ENCODE measurements at regions not wholly inside any gene's neighbourhood (a gene's known extent, or its start where the extent isn't known, plus 50 kb on each side); places are given as distances from the start of the nearest gene placed in this dataset.
A peak's percentile ranks its signal among the peaks of the same experiment; 100 is the strongest.

DNA sequence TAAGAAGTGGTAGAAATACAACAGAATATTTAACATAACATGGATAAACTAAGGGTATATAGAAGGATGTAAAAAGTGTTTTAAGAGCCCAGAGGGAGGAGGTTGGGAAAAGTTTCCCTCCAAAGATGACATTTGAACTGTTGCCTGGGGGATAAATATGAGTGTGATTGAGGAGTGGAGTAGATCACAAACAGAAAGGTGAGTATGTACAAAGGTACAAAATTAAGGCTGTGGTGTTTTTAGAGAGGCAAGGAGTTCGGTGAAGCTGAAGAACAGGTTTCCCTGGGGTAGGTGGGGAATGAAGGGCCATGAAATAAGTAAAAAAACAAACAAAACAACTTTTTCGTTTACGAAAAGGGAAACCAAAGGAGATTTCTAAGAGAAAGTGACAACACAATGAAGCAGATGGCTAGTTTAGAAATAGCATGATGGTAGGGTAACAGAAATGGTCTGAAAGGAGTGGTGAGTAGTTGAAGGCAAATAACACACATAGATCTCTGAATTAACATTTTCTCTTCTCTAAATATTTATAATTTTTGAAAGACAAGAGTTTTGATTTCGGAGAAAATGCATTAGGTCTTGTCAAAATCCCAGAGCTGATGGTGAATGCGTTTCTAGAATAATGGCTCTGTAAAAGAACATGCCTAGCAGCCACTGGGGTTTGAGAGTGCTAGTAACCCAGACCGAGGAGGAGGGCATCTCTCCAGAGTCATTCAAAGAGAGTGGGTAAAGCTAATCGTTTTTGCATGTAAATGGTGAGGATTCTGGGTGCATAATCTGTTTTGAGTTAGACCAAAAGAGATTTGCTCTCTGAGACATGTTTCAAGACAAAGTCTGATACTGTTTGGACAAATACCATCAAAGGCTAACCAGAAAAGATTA, 240.4 kb upstream of the DCN start:
- DNase-seq: no peak

DNA sequence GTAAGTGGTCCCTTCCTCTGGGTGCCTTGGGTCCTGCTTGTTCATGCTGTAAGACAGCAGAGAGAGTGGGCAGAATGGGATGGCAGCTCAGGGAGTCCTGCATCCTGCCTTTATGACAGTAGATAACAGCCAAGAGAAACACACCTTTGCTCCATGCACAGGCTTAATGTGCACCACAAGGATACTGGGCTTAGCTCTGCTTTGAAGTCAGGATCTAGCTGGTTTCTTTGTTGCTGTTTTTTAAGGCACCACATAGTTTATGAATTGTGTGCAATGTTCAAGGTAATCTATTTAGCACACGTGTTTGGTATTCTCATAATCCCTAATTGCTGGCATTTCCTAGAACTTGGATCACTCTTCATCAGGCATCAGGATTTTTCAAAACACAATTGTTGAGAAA, 239.5 kb upstream of the DCN start:
- no peak for DNase-seq

DNA sequence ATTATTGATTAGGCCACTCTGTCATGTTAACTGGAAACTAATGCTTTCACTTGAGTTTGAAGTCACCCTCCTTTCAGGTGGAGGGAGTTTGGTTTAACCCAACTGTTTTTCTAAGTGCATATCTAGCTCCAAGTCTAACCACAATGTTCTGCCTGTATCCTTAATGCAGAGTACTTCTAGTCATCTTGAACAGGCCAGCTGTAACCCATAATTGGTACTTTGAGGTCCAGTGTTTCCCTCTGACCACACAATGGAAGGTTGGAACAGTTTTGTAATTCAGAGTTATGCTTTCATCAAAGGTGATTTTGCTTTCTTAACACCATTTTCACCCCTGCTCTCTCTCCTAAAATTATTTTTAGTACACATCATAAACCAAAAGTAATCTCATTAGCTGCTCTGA, 237.2 kb upstream of the DCN start:
- DNase-seq: no peak

DNA sequence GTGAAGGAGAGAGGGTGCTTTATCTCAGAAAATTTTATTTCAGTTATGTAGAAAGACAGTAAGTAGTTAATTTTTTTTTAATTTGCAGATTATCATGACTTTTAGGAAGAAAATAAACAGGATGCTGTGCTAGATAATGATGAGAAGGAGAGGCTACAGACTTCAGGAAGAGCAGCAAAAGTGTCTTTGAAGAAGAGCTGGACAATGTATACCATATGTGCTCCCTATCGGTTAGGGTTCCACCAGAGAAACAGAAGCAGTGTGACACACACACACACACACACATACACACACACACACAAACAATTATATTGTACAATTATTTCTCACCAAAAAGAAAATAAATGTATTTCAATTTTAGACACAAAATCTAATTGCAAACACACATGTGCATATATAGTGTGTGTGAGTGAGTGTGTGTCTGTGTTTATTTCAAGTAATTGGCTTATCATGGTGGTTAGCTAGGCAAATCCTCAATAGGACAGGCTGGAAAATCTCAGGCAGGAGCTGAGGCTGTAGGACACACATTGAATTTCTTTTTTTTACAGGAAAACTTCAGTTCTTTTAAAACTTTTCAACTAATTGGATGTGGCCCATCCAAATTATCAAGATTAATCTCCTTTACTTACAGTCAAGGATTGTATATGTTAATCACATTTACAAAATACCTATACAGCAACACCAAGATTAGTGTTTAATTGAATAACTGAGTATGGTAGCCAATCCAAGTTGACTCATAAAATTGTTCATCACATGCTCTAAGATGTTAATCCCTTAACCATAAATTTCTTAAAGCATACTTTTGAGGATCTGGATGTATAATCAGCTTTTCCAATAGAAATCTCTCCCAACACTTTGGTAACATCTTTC, 235.8 kb upstream of the DCN start:
- no peak for DNase-seq

DNA sequence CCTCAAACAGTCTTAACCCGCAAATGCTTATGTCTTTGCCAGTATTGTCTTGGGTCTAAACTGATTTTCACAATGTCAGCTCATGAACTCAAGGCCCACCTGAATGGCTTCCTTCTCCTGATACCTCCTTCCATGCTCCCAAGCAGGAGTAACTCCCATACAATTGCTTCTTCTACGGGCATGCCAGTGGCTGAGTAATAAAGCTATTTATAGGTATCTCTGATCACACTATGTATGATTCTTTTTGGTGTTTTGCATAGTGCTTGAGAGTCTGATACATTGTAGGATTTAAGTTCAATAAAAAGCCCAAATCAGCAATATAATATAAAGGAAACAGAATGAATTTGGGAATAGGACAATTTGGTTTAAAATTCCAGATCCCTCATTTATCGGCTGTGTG, 235.0 kb upstream of the DCN start:
- DNase-seq: no peak

DNA sequence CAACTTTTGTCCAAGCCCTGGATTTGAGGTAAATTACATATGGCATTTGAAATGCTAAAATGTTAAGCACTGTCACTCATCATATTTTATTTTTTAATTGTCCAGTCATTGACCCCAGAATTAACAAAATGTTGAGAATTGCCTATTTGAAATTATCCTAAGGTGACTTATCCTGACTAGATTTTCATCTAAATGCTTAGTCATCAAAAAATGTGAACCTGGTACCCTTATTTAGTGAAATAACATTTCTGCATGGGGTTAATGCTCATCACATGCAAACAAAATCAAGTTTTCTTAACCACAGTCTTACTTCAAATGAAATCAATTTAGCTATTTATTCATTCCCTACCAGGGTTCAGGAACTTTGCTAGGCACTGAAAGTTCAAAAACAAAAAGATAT, 232.0 kb upstream of the DCN start:
- DNase-seq: no peak

DNA sequence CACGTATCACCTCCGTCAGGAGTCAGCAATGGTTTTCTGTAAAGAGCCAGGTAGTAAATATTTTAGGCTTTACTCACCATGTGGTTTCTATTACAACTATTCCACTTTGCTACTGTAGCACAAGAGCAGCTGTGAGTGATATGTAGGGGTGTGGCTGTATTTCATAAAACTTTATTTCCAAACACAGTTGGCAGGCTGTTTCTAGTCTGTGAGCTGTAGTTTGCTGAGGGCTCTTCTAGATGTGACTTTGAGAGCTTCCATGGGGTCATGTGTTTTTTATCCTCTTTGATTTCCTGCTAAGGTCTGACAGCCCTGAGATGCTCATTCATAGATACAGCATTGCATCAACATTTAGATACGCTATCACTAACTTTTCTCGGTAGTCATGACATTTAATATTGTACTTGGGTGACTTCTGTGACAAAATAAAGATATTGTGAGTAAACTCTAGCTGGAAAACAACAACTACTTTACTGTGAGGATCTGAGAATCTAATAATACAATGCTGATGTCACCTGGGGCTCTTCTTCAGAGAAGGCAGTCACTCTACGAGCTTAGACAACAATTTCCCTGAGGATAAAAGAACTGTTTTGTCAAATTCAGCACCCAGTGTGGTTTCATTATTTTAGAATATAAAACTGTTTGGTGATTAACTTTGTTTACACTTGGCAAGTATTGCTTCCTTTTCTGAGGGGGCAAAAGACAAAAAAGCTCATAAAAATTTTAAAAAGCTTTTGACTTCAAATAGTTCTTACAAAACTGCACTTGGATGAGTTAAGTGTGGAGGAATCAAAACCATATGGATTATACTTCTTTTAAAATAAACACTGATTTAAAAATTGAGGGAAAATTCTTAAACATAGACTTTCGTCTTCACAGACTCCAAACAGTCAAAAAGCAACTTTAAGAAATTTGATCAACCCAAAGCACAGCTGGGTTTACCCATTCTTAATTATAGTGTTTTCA, 231.2 kb upstream of the DCN start:
- no peak for DNase-seq

DNA sequence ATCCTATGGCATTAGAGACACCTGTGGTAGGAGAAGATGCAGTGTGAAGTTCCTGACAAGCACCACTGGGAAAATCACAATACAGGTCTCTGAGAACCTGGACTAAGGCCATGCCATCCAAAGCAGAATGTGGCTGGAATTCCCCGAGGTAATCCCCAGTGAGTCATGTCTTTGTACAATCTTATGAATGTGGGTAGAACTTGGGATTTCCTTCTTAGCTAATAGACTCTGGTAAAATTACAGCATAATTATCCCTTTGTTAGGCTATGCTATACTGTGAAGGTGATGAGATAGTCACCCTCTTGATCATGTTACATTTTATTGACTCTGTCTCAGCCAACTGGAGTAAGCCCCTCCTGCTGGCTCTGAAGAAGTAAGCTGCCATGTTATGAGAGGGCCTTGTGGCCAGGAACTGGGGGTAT, 224.3 kb upstream of the DCN start:
- DNase-seq: peak; percentile 16

DNA sequence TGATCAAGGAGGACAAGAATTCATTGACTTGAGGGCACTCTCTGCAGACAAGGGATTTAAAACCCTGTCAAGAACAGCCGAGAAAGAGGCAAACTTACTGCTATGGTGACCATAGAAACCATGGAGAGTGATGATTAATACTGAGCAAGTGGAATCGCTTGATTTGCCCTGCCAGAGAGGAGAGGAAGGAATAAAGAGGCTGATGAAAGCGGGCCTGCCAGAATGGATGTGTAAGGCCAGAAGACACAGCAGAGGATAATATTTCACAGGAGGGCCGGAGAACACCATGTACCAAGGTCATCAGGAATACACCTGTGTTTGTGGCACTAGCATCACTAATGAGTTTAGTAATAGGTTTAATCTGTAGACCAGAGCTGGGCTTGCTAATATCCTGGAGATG, 221.8 kb upstream of the DCN start:
- no peak for DNase-seq

DNA sequence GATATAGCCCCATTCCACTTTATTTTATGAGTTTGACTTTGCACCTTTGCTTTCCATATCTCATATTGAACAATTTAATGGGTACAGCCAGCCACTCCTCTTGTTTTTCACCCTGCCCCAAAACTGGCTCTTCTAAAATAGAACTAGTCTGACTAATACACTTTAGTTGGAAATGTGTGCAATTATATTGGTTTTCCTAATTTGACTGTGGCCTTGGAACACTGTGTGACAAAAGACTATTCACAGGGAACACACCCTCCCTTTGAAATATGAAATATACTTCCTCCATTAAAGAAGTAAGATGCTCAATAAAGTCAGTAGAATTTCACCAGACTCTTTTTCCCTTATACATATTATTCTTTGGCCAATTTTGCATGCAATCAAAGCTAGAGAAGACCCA, 218.6 kb upstream of the DCN start:
- DNase-seq: no peak

DNA sequence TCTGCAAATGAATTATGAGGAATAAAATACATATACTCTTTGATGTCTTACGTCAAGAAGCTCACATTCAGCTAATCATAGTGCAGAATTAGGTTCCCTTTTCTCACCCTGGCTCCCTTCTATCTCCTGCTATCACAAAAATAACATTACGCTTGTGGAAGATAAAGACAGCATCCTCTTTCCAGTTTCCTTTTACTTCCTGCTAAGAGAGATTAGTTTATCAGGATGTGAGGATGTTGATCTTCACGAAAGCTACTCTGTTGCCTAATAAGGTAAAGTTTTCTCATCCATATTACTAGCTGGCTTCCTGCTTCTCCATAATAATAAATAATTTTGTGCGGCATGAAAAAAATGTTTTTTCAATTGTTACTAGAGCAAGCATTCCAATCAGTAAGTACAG, 217.7 kb upstream of the DCN start:
- DNase-seq: no peak

DNA sequence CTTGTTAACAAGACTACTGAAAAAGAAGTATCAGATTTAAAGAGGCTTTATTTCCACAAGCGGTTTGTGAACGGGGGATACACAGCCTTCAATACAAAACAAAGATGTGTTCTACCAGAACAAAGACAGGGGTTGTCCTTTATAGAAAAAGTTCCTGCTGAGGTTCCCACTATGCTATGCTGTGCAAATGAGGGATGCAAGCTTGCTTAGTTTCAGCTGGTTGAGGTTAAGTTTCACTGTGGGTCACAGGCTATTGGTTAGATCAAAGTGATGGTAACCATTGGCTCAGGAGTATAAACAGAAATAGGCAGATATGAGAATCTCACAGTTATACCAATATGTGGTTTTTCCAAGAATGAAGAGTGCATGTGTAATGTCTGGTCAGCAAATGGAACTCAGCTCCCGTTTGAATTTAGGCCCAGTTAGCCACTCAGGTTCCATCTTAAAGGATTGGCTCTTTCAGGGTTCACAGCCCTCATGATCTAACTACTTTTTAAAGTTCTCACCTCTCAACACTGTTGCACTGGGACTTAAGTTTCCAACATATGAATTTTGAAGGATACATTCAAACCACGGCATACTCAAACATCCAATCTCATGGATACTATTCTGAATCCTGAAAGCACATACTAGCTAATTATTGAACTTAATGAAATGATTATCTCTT, 215.4 kb upstream of the DCN start:
- DNase-seq: no peak

DNA sequence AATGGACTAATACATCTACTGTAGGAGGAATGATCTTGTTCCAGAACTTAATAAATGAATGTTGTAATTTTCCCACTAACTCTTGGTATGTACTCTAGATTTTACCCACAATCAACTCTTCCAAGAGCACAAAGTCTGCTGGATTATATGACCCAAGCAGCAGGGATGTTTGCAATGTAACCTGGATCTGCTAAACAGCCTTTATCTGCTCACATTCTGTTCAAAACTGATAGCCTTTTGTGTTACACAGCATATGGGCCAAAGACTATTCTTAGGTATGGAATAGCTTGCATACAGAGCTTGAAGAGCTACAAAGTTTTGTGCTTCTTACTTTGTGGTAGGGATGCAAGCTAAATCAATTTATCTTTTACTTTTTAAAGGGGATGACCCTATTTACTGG, 213.7 kb upstream of the DCN start:
- DNase-seq: no peak

DNA sequence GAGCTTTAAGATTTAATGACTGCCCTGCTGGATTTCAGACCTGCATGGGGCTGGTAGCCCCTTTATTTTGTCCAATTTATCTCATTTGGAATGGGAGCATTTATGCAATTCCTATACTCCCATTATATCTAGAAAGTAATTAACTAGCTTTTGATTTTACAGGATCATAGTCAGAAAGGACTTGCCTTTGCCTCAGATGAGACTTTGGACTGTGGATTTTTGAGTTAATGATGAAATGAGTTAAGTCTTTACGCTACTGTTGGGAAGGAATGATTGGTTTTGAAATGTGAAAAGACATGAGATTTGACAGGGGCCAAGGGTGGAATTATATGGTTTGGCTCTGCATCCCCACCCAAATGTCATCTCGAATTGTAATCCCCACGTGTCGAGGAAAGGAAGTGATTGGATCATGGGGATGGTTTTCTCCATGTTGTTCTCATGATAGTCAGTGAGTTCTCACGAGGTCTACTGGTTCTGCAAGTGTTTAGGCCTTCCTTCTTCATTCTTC, 213.1 kb upstream of the DCN start:
- no peak for DNase-seq

DNA sequence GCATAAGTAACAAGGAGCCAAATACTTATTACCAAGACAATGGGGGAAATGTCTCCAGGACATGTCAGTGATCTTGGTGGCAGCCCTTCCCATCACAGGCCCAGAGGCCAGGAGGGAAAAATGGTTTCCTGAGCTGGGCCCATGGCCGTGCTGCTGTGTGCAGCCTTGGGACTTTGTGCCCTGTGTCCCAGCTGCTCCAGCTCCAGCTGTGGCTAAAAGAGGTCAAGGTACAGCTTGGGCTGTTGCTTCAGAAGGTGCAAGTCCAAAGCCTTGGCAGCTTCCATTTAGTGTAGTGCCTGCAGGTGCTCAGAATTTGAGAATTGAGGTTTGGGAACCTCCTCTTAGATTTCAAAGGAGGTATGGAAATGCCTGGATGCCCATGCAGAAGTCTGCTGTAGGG, 212.3 kb upstream of the DCN start:
- DNase-seq: no peak

DNA sequence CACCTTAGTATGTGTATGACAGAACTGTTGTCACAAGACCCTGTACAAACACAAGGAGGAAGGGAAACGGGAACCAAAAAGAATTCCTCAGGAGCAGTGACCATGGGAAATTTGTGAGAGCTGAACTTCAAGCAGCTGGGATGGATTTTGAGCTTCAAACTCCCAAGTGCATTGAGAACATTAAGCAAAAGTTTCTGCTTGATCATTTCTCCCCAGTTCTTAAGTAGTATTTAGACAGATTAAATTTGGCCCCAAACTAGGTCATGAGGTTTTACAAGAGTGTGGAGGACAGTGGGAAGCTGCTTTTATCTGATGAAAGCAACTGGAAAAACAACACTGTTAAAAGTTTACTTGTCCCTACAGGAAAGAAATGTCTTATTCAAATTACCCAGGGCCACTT, 206.0 kb upstream of the DCN start:
- no peak for DNase-seq

DNA sequence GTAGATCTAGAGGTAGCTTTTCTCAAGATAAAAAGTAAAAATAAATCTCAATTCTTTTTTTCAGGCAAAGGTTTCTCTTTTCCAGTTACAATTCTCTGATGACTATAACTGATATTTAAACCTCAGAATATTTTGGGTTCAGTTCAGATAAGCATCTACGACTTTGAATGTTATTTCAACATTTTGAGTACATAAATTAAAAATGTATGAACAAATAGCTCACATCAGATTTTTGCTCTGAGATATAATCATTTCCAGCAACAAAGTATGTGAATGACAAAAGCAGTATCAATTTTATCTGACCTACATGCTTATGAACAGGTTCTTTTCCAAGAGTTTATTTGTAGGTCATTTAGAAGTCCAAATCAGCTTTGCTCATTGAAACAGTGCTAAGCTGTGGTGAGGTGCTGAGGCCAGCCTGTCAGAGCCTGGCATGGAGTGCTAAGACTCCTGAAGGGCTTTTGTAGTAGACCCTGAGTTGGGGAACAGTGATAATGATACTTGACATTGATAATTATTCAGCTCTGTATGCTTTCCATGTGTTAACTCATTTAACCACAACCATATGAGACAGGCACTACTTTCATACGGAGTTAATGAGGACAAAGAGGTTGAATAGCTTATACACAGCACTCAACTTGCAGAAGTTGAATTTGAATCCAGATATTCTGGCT, 205.0 kb upstream of the DCN start:
- no peak for DNase-seq

DNA sequence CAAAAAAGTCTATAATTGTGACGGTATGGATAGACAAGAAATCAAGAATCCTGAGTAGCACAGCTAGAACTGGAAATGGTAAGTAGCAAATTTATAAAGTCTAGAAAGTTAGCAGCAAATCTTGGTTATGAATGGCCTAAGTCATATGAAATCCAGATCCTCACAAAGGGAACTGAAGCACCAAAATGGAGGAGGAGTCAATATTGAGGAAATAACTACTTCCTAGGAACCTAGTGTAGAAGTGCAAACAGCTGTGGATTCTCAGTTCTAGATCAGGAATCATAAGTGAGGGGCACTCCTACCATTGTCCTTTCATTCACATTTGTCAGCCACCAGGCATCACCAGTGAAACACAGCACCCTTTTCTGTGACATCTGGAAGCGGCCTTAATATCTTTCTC, 202.2 kb upstream of the DCN start:
- DNase-seq: no peak

DNA sequence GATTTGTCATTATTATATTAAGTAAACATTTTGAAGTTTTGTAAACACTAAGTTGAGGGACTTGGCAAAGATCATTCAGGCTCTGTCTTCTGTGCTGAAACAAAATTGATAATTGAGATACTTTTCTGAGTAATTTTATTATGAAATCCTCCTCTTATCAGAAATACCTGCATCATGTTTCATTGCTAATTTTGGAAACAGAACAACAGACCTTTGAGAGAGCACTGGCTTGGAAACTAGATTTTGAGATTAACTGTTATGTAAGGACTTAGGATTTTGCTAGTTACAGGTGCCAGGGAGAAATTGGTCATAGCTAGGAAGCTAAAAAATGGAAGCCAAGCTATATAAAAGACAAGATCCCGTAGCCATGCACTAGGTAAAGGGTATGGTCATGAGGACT, 201.7 kb upstream of the DCN start:
- DNase-seq: no peak

DNA sequence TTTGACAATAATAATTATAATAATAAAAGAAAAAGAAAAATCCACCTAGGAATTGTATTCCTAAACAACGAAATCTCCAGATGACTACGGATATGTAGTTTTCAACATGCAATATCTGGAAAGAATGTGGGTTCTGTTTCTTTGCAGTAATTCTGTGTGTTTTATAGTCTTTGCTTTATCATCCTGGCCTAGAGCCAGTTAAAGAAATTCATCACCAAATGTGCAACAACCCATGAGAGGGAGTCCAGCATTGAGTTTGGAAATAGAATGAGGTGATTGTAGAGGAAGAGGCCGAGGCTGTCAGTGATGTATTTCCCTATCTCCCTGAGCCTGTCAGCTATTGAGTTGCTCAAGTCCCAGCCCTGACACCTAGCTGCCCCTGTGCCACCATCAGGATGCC, 200.5 kb upstream of the DCN start:
- DNase-seq: no peak

DNA sequence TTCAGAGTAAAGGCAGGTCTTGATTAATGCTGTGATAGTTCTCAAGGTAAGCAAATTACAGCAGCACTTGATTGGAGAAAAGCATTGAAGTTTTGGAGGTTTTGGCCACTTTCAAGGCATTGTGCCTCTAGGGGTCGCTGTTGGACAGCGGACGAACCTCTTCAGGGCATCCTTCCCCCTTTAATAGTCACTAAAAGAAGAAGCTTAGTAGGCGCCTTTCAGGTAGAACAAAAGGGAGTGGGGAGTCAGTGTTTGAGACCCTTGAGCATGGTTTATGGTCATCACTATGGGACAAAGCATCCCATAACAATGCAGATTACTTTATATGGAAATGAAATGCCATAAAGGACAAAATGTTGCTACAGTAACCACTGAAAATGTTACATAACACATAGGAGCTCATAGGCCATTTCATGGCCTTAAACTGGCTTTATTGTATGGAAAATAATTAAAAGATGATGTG, 199.5 kb upstream of the DCN start:
- peak; percentile 89 for DNase-seq
